Fibroblast of peridontal ligament (primary cell): ENCODE measurements at regions not wholly inside any gene's neighbourhood (a gene's known extent, or its start where the extent isn't known, plus 50 kb on each side); places are given as distances from the start of the nearest gene placed in this dataset.
"Not testable (repeated sequence)": the region's sequence is repeated elsewhere in the genome, so short reads cannot be mapped to it uniquely, and the experiment has no call there.

Source experiments
- DNase-seq: peaks from one replicate; pipeline ENCODE4 v3.0.0-alpha.2; 2010; ENCODE audit errors: extremely low read depth

- no peak for DNase-seq
Observed at GRCh38 chr13:89343165-89343564, 1672.0 kb downstream of the SLITRK5 start.

DNA sequence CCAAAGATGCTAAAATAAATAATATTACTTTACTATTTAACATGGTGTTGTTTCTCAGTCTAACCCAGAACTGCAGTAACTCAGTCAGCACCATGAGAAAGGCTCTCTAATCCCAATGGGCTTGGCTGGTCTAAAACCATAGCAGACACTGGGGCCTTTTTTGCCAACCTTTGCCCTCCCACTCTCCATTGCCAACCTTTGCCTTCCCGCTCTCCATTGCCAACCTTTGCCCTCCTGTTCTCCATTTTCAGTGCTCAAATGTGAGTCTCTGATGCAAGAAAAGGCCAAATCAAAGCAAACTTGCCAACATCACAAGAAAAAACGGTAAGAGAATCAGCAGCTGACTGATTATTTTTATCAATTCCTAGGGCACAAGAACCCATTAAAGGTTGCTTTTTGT is 1681.2 kb downstream of the SLITRK5 start:
- no peak for DNase-seq

DNA sequence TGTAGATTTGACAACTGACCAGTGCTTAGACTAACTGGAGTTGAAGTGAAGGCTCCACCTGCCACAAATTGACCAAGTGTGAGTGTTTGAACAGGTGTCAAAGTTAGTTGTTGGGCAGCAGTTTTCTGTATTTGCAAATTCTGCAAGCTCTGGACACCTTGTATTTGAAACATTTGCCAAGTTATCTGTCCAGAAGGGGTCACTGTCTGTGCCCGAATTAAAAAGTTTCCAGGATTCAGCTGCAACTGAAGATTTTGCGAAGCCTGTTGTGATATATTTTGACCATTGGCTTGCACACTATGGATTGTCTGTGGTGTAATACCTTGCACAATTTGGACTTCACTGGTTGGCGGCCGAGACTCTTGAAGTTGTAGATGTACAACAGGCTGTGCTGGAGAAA is 1690.7 kb downstream of the SLITRK5 start:
- DNase-seq, result no peak

- no peak for DNase-seq
Observed at GRCh38 chr13:89363144-89363543, 1692.0 kb downstream of the SLITRK5 start.

DNA sequence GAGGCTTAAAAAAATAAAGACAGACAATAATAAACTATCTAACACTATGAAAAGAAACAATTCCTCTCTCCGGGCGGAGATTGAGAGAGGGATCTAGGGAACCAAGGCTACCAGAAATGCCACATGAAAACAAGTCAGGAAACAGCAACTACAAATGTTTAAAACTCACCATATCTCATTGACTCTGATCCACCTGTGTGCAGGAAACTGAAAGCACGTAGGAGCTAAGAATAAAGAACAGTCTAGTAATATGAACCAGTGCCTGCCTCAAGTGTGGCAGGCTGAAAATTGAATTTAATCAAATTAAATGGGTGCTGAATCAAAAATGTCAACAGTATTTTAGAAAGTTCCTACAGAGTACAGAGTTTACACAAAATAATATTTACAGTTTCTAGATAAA is 1701.0 kb downstream of the SLITRK5 start:
- no peak for DNase-seq

DNA sequence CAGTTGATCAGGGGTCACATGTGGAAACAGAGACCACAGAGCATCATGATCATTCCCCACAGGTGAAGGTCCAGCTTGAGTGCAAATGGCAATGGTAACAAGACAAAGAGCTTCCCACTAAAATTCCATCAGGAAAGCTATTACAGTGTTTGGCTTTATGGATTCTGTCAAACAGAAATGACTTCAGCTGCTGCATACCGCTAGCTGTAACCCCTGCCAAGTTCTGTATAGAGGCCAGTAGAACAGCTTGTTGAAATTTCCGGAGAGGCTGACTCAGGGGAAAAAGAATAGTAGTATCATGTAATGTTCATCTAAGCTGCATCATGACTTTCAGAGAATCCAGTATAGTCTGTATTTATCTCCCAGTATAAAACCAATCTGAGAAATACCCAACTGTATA is 1704.7 kb downstream of the SLITRK5 start:
- DNase-seq, result peak; percentile 53

DNA sequence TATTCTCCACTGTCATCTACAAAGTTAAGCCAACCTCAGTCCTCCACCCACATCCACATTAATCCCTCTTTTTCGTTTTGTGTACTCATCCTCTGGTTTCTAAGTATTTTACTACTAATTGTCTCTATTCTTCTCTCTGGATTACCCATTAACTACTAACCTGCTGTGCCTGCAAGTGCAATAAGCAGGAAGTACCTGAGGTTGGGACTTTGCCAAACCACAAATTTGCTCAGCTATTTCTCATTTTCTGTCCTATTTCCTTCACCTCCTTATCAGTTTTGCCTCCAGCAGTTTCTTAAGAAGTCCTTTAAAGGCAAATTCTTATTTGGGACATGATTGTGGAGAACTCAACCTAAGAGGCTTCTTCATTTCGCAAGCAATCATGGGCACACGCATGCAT is 1708.9 kb downstream of the SLITRK5 start:
- no peak for DNase-seq

DNA sequence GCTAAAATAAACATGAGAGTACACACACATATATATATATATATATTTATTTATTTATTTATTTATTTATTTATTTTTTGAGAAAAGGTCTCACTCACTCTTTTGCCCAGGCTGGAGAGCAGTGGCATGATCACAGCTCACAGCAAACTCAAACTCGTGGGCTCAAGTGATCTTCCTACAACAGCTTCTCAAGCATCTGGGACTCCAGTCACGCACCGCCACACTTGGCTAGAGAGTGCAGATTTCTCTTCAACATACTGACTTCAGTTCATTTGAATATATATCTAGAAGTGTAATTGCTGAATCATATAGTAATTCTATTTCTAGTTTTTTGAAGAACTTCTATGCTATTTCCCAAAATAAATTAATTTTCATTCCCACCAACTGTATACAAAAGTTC is 1711.8 kb downstream of the SLITRK5 start:
- no peak for DNase-seq

- no peak for DNase-seq
Observed at GRCh38 chr13:89383891-89384290, 1712.7 kb downstream of the SLITRK5 start.

DNA sequence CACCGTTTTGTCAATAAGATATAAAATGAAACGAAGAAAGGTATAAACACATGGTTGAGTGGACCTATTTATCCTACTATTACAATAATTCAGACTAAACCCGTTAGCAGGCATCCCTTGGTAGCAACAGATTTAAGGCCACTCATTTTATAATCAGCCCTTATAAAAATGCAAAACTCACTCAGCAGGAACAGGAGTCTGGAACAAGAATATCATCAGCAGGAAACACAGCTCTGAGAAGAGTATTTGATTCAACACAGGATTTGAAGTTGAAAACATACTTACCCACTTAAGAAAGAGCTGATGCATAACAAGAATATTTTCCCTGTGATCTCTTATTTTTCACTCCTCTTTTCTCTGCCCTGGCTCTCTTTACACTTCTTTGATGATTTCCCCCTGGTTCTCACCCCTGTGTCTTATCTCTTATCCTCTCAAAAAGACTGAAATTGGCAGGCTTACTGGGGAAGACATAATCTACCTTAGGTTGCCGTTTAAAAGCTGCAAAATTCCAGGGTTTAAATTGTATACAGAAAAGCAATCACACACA is 1722.7 kb downstream of the SLITRK5 start:
- no peak for DNase-seq

GRCh38 chr13:89401264-89401675 is 1730.1 kb downstream of the SLITRK5 start:
- DNase-seq, result peak; percentile 85

GRCh38 chr13:89402211-89402610 is 1731.0 kb downstream of the SLITRK5 start:
- no peak for DNase-seq

DNA sequence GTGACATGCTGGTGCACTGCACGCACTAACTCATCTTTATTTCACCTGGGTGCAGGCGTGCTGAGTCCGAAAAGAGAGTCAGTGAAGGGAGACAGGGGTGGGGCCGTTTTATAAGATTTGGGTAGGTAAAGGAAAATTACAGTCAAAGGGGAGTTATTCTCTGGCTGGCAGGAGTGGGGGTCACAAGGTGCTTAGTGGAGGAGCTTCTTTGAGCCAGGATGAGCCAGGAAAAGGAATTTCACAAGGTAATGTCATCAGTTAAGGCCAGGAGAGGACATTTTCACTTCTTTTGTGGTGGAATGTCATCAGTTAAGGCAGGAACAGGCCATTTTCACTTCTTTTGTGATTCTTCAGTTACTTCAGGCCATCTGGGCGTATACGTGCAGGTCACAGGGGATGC is 1734.9 kb downstream of the SLITRK5 start:
- not testable (repeated sequence) for DNase-seq

DNA sequence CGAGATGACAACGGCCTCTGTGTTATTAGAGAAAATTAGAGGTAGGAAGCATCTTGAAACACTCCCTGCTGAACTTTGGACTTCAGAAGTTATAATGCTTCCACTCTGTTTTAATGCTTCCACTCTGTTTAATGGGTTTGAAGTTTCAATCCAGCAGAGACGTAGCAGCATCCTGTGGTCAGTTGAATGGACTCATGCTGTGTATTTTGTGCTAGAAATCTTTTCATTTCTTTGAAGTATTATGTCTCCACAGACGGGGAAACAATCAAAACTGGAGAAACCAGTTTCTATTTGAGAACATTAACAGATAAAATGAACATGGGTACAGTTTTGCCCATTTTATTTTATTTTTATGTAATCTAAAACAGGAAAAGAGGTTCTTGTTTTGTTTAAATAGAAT is 1736.2 kb downstream of the SLITRK5 start:
- no peak for DNase-seq

DNA sequence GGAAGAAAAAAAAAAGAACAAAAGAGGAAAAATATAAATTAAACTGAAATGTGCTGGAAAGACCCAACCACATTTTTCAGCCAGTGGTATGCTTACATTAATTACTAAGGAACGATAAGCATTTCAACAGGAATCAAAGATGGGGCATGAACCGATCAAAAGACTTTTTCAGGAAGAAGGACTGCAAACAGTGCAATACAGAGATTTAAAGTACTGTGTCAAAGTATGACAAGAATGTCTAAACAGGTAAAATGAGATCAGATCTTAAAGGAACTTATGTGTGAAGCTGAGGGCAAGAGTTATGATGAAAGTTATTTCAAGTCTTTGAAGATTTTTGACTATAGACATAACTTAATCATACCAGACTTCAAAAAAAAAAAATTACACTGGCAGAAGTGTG is 1761.8 kb downstream of the SLITRK5 start:
- DNase-seq, result no peak

- peak; percentile 13 for DNase-seq
Observed at GRCh38 chr13:89434624-89435023, 1763.5 kb downstream of the SLITRK5 start.

DNA sequence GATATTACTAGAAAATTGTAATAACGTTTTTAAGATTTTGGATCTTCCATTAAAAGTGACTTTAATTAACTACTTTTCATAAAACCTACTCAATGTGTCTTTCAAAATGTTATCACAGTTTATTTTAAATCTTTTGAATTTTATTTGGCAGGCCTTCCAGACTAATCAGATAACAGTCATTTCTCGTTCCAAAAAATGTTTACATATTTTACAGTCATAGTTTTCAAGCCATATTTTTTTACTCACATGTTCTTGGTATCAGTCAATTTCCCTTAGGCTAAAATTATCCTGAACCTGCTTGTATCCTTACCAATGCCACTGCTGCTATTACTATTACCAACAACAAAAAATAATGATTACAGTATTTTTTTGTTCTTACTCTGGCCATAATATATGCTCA is 1783.5 kb downstream of the SLITRK5 start:
- DNase-seq, result no peak

DNA sequence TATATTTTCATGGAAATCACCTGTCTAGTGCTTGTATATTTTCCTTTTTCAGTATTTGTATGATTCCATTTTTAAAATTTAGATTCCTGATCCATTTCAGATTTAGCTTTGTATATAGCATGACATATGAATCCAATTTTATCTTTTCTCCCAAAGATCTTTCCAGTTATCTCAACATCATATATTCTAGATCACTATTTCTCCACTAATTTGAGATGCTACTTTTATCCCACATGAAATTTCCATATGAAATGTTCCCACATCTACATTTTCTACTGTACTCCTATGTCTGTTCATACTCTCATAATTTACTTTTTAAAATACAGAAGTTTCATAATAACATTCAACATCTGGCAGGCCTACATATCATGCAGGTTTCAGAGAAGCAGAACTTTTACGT is 1784.1 kb downstream of the SLITRK5 start:
- DNase-seq, result no peak

DNA sequence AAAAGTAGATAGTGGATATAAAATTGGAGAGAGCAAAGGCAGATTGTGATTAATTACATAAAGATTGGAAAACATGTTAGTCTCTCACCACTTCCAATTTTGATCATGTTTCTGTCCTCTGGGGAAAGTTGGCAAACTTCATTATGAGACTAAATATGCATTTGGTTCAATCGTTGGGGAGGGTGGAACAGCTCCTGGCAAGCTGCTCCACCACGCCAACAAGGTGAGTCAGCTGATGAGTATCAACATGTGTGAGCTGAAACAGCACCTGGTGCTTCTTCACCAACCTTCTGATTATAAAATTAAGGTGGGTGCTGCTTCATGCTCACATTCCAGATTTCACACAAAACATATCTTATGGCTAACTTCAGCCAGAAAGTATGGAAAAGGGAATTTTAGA is 1784.6 kb downstream of the SLITRK5 start:
- DNase-seq, result no peak

- DNase-seq, result peak; percentile 66
Observed at GRCh38 chr13:89457977-89458376, 1786.8 kb downstream of the SLITRK5 start.

DNA sequence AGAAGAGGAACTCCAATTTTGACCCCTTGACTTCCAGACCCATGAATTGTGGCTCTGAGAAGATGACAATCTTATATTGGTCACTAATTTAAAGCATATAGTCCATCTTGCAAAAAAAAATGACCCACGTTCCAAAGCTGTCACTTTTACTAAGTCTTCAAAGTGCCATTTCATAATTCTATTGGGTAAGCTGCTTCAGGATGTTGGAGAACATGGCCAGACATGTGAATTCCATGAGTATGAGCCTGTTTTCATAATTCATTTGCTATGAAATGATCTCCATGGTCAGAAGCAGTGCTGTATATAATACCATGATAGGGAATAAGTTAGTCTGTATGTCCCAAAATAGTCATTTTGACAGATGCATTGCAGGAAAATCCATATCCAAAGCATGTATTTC is 1787.3 kb downstream of the SLITRK5 start:
- peak; percentile 1 for DNase-seq

DNA sequence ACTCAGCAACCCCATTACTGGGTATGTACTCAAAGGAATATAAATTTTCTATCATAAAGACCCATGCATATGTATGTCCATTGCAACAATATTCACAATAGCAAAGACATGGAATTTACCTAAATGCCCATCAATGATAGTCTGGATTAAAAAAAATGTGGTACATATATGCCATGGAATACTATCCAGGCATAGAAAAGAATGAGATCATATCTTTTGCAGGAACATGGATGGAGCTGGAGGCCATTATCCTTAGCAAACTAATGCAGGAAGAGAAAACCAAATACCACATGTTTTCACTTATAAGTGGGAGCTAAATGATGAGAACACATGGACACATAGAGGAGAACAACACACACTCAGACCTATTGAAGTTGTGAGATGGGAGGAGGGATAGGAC is 1789.7 kb downstream of the SLITRK5 start:
- DNase-seq, result not testable (repeated sequence)

- DNase-seq, result peak; percentile 25
Observed at GRCh38 chr13:89465366-89465765, 1794.2 kb downstream of the SLITRK5 start.

DNA sequence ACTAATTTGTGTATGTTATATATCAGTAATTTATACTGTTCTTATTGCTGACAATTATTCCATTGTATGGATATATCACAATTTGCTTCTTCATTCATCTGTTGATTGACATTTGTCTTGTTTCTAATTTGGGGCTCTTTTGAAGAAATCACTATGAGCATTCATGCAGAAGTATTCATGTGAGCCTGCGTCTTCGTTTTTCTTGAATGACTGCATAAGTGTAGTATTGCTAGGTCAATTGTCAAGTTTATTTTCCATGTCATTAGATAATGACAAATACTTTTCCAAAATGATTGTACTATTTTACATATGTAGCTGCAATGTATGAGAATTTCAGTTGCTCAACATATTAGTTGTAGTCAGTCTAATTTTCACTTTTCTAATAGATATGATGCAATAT is 1796.9 kb downstream of the SLITRK5 start:
- no peak for DNase-seq

GRCh38 chr13:89470901-89471300 is 1799.7 kb downstream of the SLITRK5 start:
- no peak for DNase-seq
